TTC549 (cell line): ENCODE measurements at regions not wholly inside any gene's neighbourhood (a gene's known extent, or its start where the extent isn't known, plus 50 kb on each side); places are given as distances from the start of the nearest gene placed in this dataset.
"Not testable (repeated sequence)": the region's sequence is repeated elsewhere in the genome, so short reads cannot be mapped to it uniquely, and the experiment has no call there.

Experiments used
- FAIRE-seq: peaks from 2 replicates; lab custom pipeline; 2012; peaks lifted over from hg19 to GRCh38; lab: Jason Lieb, UNC

GRCh38 chr10:53430974-53431373 lies 658.4 kb upstream of the MBL2 start:
- FAIRE-seq = no peak

GRCh38 chr10:53430127-53430891 lies 657.7 kb upstream of the MBL2 start:
- FAIRE-seq = peak; percentile 87

- FAIRE-seq = no peak
Observed at GRCh38 chr10:53422223-53422888, 649.8 kb upstream of the MBL2 start.

- no peak for FAIRE-seq
Observed at GRCh38 chr10:53412651-53413050, 640.1 kb upstream of the MBL2 start.

GRCh38 chr10:53406532-53406931 lies 633.9 kb upstream of the MBL2 start:
- FAIRE-seq = no peak

GRCh38 chr10:53403688-53404087 lies 631.1 kb upstream of the MBL2 start:
- no peak for FAIRE-seq

GRCh38 chr10:53402594-53402993 lies 630.0 kb upstream of the MBL2 start:
- no peak for FAIRE-seq

GRCh38 chr10:53401536-53401935 lies 629.0 kb upstream of the MBL2 start:
- no peak for FAIRE-seq

GRCh38 chr10:53396876-53397275 lies 624.3 kb upstream of the MBL2 start:
- FAIRE-seq = no peak

- FAIRE-seq = no peak
Observed at GRCh38 chr10:53395449-53395848, 622.9 kb upstream of the MBL2 start.

GRCh38 chr10:53387562-53387961 lies 615.0 kb upstream of the MBL2 start:
- FAIRE-seq = no peak

- no peak for FAIRE-seq
Observed at GRCh38 chr10:53382543-53382942, 610.0 kb upstream of the MBL2 start.

- FAIRE-seq = no peak
Observed at GRCh38 chr10:53379956-53380355, 607.4 kb upstream of the MBL2 start.

- no peak for FAIRE-seq
Observed at GRCh38 chr10:53370347-53370746, 597.8 kb upstream of the MBL2 start.

GRCh38 chr10:53361936-53362335 lies 589.4 kb upstream of the MBL2 start:
- FAIRE-seq = no peak

GRCh38 chr10:53361281-53361680 lies 588.7 kb upstream of the MBL2 start:
- no peak for FAIRE-seq

GRCh38 chr10:53358978-53359377 lies 586.4 kb upstream of the MBL2 start:
- FAIRE-seq = not testable (repeated sequence)

- no peak for FAIRE-seq
Observed at GRCh38 chr10:53358536-53358935, 586.0 kb upstream of the MBL2 start.

GRCh38 chr10:53357587-53357986 lies 585.0 kb upstream of the MBL2 start:
- FAIRE-seq = no peak

- no peak for FAIRE-seq
Observed at GRCh38 chr10:53356616-53357349, 584.2 kb upstream of the MBL2 start.

GRCh38 chr10:53342531-53342930 lies 569.9 kb upstream of the MBL2 start:
- FAIRE-seq = not testable (repeated sequence)

GRCh38 chr10:53338199-53338598 lies 565.6 kb upstream of the MBL2 start:
- FAIRE-seq = not testable (repeated sequence)

- FAIRE-seq = not testable (repeated sequence)
Observed at GRCh38 chr10:53335803-53336422, 563.3 kb upstream of the MBL2 start.
